Esophagus muscularis mucosa (tissue), 4 donors: ENCODE measurements at regions not wholly inside any gene's neighbourhood (a gene's known extent, or its start where the extent isn't known, plus 50 kb on each side); places are given as distances from the start of the nearest gene placed in this dataset.

ENCODE experiments used
- CTCF ChIP-seq, 3 experiments: fragments of 200-600 bp in 2 of 3; fragments of 450-650 bp in 1 of 3; sonication (generic) in 2 of 3; IDR thresholded peaks; one replicate each; pipeline ENCODE4 v1.5.1; 2017 to 2019; ENCODE audit warnings: antibody characterized with exemption in 3 of 3, mild to moderate bottlenecking in 2 of 3, moderate library complexity in 1 of 3
- EP300 ChIP-seq: sonication (generic); formaldehyde crosslinking; IDR thresholded peaks from one replicate; pipeline ENCODE4 v1.6.1; 2017; ENCODE audit warnings: antibody characterized with exemption
- POLR2A ChIP-seq: fragments of 450-650 bp; IDR thresholded peaks from one replicate; pipeline ENCODE4 v1.6.1; 2017; ENCODE audit warnings: antibody characterized with exemption, moderate library complexity, mild to moderate bottlenecking, low read depth
- POLR2AphosphoS5 ChIP-seq, 2 donors: sonication (generic); formaldehyde crosslinking; IDR thresholded peaks; one replicate each; pipeline ENCODE4 v1.6.1; 2017; ENCODE audit warnings: antibody characterized with exemption in 2 of 2

- TF ChIP-seq POLR2A: no peak
- no peak for TF ChIP-seq EP300
- TF ChIP-seq CTCF (IDR thresholded peaks at IDR 0.05): no peak
- no peak for TF ChIP-seq POLR2AphosphoS5 (IDR thresholded peaks at IDR 0.05)
Measured at GRCh38 chr13:79227418-79227817, 178.6 kb downstream of the RBM26 start.
